Thyroid gland (tissue), 4 donors: ENCODE measurements at regions not wholly inside any gene's neighbourhood (a gene's known extent, or its start where the extent isn't known, plus 50 kb on each side); places are given as distances from the start of the nearest gene placed in this dataset.

Experiments
- CTCF ChIP-seq, 6 experiments: fragments of 200-600 bp in 3 of 6; fragments of 450-650 bp in 3 of 6; sonication (generic) in 3 of 6; IDR thresholded peaks; one replicate each; pipeline ENCODE4 v1.5.1; 2016 to 2019; ENCODE audit warnings: antibody characterized with exemption in 6 of 6, mild to moderate bottlenecking in 2 of 6, inconsistent platforms in 1 of 6, moderate library complexity in 1 of 6
- POLR2A ChIP-seq, 2 donors: fragments of 450-650 bp; IDR thresholded peaks; one replicate each; pipeline ENCODE4 v1.6.1; 2017; ENCODE audit warnings: antibody characterized with exemption in 2 of 2, mild to moderate bottlenecking in 2 of 2, moderate library complexity in 1 of 2

GRCh38 chr1:209191262-209191634 lies 392.3 kb upstream of the CAMK1G start:
- TF ChIP-seq CTCF (IDR thresholded peaks at IDR 0.05) (no peak), POLR2A (IDR thresholded peaks at IDR 0.05) (no peak)
